ENCODE measurements at regions not wholly inside any gene's neighbourhood (a gene's known extent, or its start where the extent isn't known, plus 50 kb on each side); places are given as distances from the start of the nearest gene placed in this dataset.

DNA sequence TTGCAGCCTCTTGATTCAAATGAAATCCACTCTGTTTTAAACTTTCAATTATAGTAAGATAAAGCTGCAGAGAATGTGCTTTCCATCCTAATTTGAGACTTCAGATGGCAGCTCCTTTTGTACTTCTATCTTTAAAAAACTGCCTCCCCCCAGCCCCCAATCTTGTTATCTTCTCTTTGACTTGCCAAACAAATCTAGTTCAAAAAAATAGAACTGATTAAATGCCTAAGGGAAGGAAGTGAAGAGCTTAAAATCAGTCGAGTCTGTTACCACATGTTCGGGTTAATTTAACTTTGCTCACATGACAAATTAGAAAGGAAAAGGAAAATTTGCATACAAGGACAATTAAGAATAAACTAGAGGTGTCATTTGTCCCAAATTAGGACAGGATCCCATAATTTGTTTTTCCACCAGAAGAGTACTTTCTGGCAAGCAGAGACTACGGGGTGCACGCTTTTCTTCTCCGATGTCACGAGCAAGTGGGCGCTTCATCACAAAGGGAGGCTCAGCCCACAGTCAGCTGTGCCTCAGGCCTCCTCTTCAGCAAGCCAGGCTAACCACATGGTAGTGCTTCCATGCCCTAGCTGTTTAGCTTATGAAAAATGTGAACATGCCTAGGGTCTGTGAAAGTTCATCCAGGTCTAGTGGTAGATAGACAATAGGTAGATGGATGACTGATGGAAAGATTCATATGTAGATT is 69.0 kb upstream of the LDLRAD3 start:
- TF ChIP-seq, protein P1, sequence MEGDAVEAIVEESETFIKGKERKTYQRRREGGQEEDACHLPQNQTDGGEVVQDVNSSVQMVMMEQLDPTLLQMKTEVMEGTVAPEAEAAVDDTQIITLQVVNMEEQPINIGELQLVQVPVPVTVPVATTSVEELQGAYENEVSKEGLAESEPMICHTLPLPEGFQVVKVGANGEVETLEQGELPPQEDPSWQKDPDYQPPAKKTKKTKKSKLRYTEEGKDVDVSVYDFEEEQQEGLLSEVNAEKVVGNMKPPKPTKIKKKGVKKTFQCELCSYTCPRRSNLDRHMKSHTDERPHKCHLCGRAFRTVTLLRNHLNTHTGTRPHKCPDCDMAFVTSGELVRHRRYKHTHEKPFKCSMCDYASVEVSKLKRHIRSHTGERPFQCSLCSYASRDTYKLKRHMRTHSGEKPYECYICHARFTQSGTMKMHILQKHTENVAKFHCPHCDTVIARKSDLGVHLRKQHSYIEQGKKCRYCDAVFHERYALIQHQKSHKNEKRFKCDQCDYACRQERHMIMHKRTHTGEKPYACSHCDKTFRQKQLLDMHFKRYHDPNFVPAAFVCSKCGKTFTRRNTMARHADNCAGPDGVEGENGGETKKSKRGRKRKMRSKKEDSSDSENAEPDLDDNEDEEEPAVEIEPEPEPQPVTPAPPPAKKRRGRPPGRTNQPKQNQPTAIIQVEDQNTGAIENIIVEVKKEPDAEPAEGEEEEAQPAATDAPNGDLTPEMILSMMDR (IDR thresholded peaks at IDR 0.05): no peak
- TF ChIP-seq TAF1 (IDR thresholded peaks at IDR 0.05; ENCODE audit: borderline replicate concordance, low read depth, low read length): no peak
